Activated T-helper 17 cell treated with anti-CD3 and anti-CD28 coated beads, Interleukin-2, amount 50 U/mL, for 72 hours (primary cell): ENCODE measurements at regions not wholly inside any gene's neighbourhood (a gene's known extent, or its start where the extent isn't known, plus 50 kb on each side); places are given as distances from the start of the nearest gene placed in this dataset.
"Not testable (repeated sequence)": the region's sequence is repeated elsewhere in the genome, so short reads cannot be mapped to it uniquely, and the experiment has no call there.

Experiments
- ATAC-seq: fragments of 150-1000 bp; cut with Tn5 transposase; replicated peaks from 2 replicates; pipeline ENCODE4 v1.10.0; 2021; ENCODE audit warnings: mild to moderate bottlenecking, moderate library complexity
- H3K27ac Mint-ChIP-seq: one replicate; pipeline ENCODE4 v1.8.0; 2022; ENCODE audit warnings: mixed read lengths
- H3K27me3 Mint-ChIP-seq: one replicate; pipeline ENCODE4 v1.8.0; 2022; ENCODE audit warnings: mixed read lengths
- H3K36me3 Mint-ChIP-seq: one replicate; pipeline ENCODE4 v1.8.0; 2022; ENCODE audit warnings: low read depth, mild to moderate bottlenecking, mixed read lengths
- H3K4me1 Mint-ChIP-seq: one replicate; pipeline ENCODE4 v1.8.0; 2022; ENCODE audit warnings: mixed read lengths
- H3K4me3 Mint-ChIP-seq: one replicate; pipeline ENCODE4 v1.8.0; 2022; ENCODE audit warnings: mild to moderate bottlenecking, mixed read lengths
- H3K9me3 Mint-ChIP-seq: one replicate; pipeline ENCODE4 v1.8.0; 2022; ENCODE audit warnings: mixed read lengths

DNA sequence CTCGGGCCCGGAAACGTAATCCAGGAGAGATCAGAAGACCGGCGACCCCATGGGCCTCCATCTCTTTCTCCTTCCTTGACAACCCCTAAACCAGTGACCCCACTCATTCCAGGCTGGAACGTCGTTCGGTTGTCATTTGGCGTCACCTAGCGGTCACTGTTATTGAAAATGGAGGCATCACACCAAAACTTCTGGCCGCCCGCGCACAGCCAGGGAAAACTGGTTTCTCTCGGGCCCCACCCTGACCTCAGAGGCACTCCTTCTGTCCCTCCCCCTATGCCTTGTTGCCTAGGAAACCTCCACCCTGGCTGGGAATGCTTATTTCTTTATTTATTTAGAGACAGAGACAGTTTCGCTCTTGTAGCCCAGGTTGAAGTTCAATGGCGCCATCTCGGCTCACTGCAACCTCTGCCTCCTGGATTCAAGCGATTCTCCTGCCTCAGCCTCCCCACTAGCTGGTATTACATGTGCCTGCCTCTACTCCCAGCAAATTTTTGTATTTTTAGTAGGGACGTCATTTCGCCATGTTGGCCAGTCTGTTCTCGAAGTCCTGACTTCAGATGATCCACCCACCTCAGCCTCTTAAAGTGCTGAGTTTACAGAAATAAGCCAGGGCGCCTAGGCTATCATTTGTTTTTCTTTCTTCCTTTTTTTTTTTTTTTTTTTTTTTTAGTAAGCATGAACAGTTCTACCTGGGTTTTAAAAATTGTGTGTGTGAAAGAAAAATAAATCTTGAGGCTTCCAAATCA is 2144.1 kb upstream of the TPTE start:
- H3K4me3 Mint-ChIP-seq, H3K4me1 Mint-ChIP-seq, H3K9me3 Mint-ChIP-seq, H3K27me3 Mint-ChIP-seq, H3K36me3 Mint-ChIP-seq, H3K27ac Mint-ChIP-seq: not testable (repeated sequence)
- peak; percentile 65 for ATAC-seq

DNA sequence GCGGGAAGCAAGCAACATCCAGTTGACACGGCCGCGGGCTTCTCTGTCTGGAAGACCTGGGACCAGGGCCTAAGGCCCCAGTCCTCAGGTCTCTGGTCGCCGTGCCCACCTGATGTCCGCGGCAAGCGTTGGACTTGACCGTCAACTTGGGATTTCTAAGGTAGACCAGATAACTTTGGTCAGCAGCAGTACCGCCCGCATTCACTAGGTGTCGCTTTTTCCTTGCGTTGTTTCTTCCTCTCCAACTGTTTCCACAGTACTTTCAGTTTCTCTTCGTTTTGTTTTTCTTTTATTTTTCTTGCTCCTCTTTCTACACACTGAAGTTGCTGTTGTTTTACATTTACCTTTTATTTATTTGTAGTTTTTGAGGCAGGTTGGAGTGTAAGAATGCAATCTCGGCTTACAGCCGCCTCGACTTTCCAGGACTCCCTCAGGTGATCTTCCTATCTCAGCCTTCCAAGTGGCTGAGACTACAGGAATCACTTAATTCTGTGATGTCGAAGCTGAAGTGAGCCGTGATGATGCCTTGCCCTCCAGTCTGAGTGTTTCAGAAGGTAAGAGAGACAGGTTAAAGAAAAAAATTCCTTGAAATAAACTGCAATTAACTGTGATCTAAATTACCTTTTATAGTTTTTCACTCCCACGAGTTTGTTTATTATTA is 2140.8 kb upstream of the TPTE start:
- H3K4me1 Mint-ChIP-seq, H3K4me3 Mint-ChIP-seq, H3K27me3 Mint-ChIP-seq, H3K27ac Mint-ChIP-seq, H3K36me3 Mint-ChIP-seq, H3K9me3 Mint-ChIP-seq: not testable (repeated sequence)
- ATAC-seq, result peak; percentile 63

DNA sequence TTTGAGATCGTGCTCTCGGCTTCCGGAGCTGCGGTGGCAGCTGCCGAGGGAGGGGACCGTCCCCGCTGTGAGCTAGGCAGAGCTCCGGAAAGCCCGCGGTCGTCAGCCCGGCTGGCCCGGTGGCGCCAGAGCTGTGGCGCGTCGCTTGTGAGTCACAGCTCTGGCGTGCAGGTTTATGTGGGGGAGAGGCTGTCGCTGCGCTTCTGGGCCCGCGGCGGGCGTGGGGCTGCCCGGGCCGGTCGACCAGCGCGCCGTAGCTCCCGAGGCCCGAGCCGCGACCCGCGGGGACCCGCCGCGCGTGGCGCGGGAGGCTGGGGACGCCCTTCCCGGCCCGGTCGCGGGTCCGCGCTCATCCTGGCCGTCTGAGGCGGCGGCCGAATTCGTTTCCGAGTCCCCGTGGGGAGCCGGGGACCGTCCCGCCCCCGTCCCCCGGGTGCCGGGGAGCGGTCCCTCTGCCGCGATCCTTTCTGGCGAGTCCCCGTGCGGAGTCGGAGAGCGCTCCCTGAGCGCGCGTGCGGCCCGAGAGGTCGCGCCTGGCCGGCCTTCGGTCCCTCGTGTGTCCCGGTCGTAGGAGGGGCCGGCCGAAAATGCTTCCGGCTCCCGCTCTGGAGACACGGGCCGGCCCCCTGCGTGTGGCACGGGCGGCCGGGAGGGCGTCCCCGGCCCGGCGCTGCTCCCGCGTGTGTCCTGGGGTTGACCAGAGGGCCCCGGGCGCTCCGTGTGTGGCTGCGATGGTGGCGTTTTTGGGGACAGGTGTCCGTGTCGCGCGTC is 2133.0 kb upstream of the TPTE start:
- not testable (repeated sequence) for H3K4me3 Mint-ChIP-seq, H3K27me3 Mint-ChIP-seq, H3K4me1 Mint-ChIP-seq, H3K27ac Mint-ChIP-seq, H3K36me3 Mint-ChIP-seq, H3K9me3 Mint-ChIP-seq
- peak; percentile 93 for ATAC-seq

DNA sequence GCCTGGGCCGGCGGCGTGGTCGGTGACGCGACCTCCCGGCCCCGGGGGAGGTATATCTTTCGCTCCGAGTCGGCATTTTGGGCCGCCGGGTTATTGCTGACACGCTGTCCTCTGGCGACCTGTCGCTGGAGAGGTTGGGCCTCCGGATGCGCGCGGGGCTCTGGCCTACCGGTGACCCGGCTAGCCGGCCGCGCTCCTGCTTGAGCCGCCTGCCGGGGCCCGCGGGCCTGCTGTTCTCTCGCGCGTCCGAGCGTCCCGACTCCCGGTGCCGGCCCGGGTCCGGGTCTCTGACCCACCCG is 2132.5 kb upstream of the TPTE start:
- not testable (repeated sequence) for H3K4me1 Mint-ChIP-seq, H3K36me3 Mint-ChIP-seq, ATAC-seq, H3K9me3 Mint-ChIP-seq, H3K4me3 Mint-ChIP-seq, H3K27ac Mint-ChIP-seq, H3K27me3 Mint-ChIP-seq

DNA sequence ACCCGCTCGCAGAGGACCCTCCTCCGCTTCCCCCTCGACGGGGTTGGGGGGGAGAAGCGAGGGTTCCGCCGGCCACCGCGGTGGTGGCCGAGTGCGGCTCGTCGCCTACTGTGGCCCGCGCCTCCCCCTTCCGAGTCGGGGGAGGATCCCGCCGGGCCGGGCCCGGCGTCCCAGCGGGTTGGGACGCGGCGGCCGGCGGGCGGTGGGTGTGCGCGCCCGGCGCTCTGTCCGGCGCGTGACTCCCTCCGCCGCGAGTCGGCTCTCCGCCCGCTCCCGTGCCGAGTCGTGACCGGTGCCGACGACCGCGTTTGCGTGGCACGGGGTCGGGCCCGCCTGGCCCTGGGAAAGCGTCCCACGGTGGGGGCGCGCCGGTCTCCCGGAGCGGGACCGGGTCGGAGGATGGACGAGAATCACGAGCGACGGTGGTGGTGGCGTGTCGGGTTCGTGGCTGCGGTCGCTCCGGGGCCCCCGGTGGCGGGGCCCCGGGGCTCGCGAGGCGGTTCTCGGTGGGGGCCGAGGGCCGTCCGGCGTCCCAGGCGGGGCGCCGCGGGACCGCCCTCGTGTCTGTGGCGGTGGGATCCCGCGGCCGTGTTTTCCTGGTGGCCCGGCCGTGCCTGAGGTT is 2130.7 kb upstream of the TPTE start:
- H3K4me1 Mint-ChIP-seq, H3K4me3 Mint-ChIP-seq, H3K36me3 Mint-ChIP-seq, H3K27ac Mint-ChIP-seq, H3K27me3 Mint-ChIP-seq, ATAC-seq, H3K9me3 Mint-ChIP-seq: not testable (repeated sequence)

DNA sequence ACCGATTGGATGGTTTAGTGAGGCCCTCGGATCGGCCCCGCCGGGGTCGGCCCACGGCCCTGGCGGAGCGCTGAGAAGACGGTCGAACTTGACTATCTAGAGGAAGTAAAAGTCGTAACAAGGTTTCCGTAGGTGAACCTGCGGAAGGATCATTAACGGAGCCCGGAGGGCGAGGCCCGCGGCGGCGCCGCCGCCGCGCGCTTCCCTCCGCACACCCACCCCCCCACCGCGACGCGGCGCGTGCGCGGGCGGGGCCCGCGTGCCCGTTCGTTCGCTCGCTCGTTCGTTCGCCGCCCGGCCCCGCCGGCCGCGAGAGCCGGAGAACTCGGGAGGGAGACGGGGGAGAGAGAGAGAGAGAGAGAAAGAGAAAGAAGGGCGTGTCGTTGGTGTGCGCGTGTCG is 2127.0 kb upstream of the TPTE start:
- H3K27me3 Mint-ChIP-seq, H3K36me3 Mint-ChIP-seq, H3K27ac Mint-ChIP-seq, H3K4me1 Mint-ChIP-seq, H3K9me3 Mint-ChIP-seq, ATAC-seq, H3K4me3 Mint-ChIP-seq: not testable (repeated sequence)

- not testable (repeated sequence) for H3K4me1 Mint-ChIP-seq, H3K36me3 Mint-ChIP-seq, H3K27ac Mint-ChIP-seq, ATAC-seq, H3K4me3 Mint-ChIP-seq, H3K27me3 Mint-ChIP-seq, H3K9me3 Mint-ChIP-seq
Observed at GRCh38 chr21:8395992-8396391, 2125.4 kb upstream of the TPTE start.

- H3K27ac Mint-ChIP-seq, H3K4me1 Mint-ChIP-seq, H3K36me3 Mint-ChIP-seq, H3K4me3 Mint-ChIP-seq, ATAC-seq, H3K27me3 Mint-ChIP-seq, H3K9me3 Mint-ChIP-seq: not testable (repeated sequence)
Observed at GRCh38 chr21:8398870-8399437, 2122.4 kb upstream of the TPTE start.

DNA sequence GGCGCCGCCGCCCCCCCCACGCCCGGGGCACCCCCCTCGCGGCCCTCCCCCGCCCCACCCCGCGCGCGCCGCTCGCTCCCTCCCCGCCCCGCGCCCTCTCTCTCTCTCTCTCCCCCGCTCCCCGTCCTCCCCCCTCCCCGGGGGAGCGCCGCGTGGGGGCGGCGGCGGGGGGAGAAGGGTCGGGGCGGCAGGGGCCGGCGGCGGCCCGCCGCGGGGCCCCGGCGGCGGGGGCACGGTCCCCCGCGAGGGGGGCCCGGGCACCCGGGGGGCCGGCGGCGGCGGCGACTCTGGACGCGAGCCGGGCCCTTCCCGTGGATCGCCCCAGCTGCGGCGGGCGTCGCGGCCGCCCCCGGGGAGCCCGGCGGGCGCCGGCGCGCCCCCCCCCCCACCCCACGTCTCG is 2121.5 kb upstream of the TPTE start:
- not testable (repeated sequence) for H3K9me3 Mint-ChIP-seq, H3K27ac Mint-ChIP-seq

DNA sequence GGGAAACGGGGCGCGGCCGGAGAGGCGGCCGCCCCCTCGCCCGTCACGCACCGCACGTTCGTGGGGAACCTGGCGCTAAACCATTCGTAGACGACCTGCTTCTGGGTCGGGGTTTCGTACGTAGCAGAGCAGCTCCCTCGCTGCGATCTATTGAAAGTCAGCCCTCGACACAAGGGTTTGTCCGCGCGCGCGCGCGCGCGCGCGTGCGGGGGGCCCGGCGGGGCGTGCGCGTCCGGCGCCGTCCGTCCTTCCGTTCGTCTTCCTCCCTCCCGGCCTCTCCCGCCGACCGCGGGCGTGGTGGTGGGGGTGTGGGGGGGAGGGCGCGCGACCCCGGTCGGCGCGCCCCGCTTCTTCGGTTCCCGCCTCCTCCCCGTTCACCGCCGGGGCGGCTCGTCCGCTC is 2119.6 kb upstream of the TPTE start:
- H3K4me1 Mint-ChIP-seq, ATAC-seq, H3K27me3 Mint-ChIP-seq, H3K36me3 Mint-ChIP-seq, H3K9me3 Mint-ChIP-seq, H3K27ac Mint-ChIP-seq, H3K4me3 Mint-ChIP-seq: not testable (repeated sequence)

More for the DNA sequence above, 2121.5 kb upstream of the TPTE start:
- not testable (repeated sequence) for H3K4me3 Mint-ChIP-seq, H3K4me1 Mint-ChIP-seq, H3K36me3 Mint-ChIP-seq, H3K27me3 Mint-ChIP-seq, ATAC-seq

GRCh38 chr21:8406331-8406730 is 2115.1 kb upstream of the TPTE start:
- H3K27ac Mint-ChIP-seq, H3K9me3 Mint-ChIP-seq, H3K36me3 Mint-ChIP-seq, H3K4me1 Mint-ChIP-seq, H3K4me3 Mint-ChIP-seq, H3K27me3 Mint-ChIP-seq, ATAC-seq: not testable (repeated sequence)

DNA sequence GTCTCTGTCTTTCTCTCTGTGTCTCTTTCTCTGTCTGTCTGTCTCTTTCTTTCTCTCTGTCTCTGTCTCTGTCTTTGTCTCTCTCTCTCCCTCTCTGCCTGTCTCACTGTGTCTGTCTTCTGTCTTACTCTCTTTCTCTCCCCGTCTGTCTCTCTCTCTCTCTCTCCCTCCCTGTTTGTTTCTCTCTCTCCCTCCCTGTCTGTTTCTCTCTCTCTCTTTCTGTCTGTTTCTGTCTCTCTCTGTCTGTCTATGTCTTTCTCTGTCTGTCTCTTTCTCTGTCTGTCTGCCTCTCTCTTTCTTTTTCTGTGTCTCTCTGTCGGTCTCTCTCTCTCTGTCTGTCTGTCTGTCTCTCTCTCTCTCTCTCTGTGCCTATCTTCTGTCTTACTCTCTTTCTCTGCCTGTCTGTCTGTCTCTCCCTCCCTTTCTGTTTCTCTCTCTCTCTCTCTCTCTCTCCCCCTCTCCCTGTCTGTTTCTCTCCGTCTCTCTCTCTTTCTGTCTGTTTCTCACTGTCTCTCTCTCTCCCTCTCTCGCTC is 2110.2 kb upstream of the TPTE start:
- not testable (repeated sequence) for H3K36me3 Mint-ChIP-seq, H3K4me3 Mint-ChIP-seq, H3K4me1 Mint-ChIP-seq, H3K27ac Mint-ChIP-seq, H3K9me3 Mint-ChIP-seq, H3K27me3 Mint-ChIP-seq
- ATAC-seq, result peak; percentile 14

- H3K4me1 Mint-ChIP-seq, H3K9me3 Mint-ChIP-seq, H3K4me3 Mint-ChIP-seq, H3K27me3 Mint-ChIP-seq, H3K36me3 Mint-ChIP-seq: not testable (repeated sequence)
- peak overlapping the region; percentile 1 for H3K27ac Mint-ChIP-seq
- ATAC-seq, result peak; percentile 87
Observed at GRCh38 chr21:8419925-8420560, 2101.3 kb upstream of the TPTE start.
